PC-3 (cell line): ENCODE measurements at regions not wholly inside any gene's neighbourhood (a gene's known extent, or its start where the extent isn't known, plus 50 kb on each side); places are given as distances from the start of the nearest gene placed in this dataset.
A peak's percentile ranks its signal among the peaks of the same experiment; 100 is the strongest.

ENCODE experiments used
- ATAC-seq: fragments of 200-7000 bp; cut with Tn5 transposase; 2 replicates; pipeline ENCODE4 v1.9.1; 2020; ENCODE audit warnings: mild to moderate bottlenecking, moderate library complexity
- BruUV-seq: library from RNA; stranded (reverse); fragments of 400-500 nt; replicated peaks from 2 replicates; lab custom pipeline; 2021; lab: Mats Ljungman, UMichigan
- CTCF ChIA-PET: fragments of 300-600 bp; sonication (Branson Sonifier 250); formaldehyde crosslinking; loops from one replicate; lab custom pipeline; 2022; ENCODE audit warnings: antibody characterized with exemption; lab: Charles Lee
- POLR2A ChIA-PET: fragments of 300-600 bp; sonication (Branson Sonifier 250); formaldehyde crosslinking; loops from one replicate; lab custom pipeline; 2022; ENCODE audit warnings: antibody characterized with exemption; ENCODE audit not compliant: unreplicated experiment; lab: Charles Lee
- DNase-seq: peaks from one replicate; pipeline ENCODE4 v3.0.0-alpha.2; 2015
- H2AFZ ChIP-seq: fragments of 300-600 bp; sonication (generic); 2 replicates; pipeline ENCODE4 v1.6.0; 2016; ENCODE audit warnings: antibody characterized with exemption, low read length
- H3F3A ChIP-seq: fragments of 300-600 bp; sonication (generic); one replicate; pipeline ENCODE4 v1.6.0; 2017; ENCODE audit warnings: antibody characterized with exemption, low read length, control low read depth, mild to moderate bottlenecking; ENCODE audit not compliant: unreplicated experiment
- H3K27ac ChIP-seq: fragments of 300-600 bp; sonication (generic); 2 replicates; pipeline ENCODE4 v1.5.1; 2016; ENCODE audit warnings: mild to moderate bottlenecking, low read length
- H3K27me3 ChIP-seq: fragments of 300-600 bp; sonication (generic); 2 replicates; pipeline ENCODE4 v1.6.1; 2016; ENCODE audit warnings: low read length, mixed read lengths
- H3K36me3 ChIP-seq: fragments of 300-600 bp; sonication (generic); 2 replicates; pipeline ENCODE4 v1.6.1; 2016; ENCODE audit warnings: low read depth, mixed run types, low read length, mixed read lengths
- H3K4me1 ChIP-seq: fragments of 300-600 bp; sonication (generic); 2 replicates; pipeline ENCODE4 v1.5.1; 2016; ENCODE audit warnings: low read length; ENCODE audit not compliant: insufficient read depth
- H3K4me2 ChIP-seq: fragments of 300-600 bp; sonication (generic); 2 replicates; pipeline ENCODE4 v1.6.0; 2016; ENCODE audit warnings: low read length
- H3K4me3 ChIP-seq: fragments of 300-600 bp; sonication (generic); 2 replicates; pipeline ENCODE4 v1.5.1; 2016; ENCODE audit warnings: mild to moderate bottlenecking, low read length, mixed read lengths
- H3K79me2 ChIP-seq: fragments of 300-600 bp; sonication (generic); 2 replicates; pipeline ENCODE4 v1.6.1; 2017; ENCODE audit warnings: low read length, mixed read lengths
- H3K9ac ChIP-seq: fragments of 300-600 bp; sonication (generic); 2 replicates; pipeline ENCODE4 v1.6.0; 2016; ENCODE audit warnings: mild to moderate bottlenecking, low read length
- H3K9me2 ChIP-seq: fragments of 300-600 bp; sonication (generic); replicated peaks from 2 replicates; pipeline ENCODE4 v1.6.1; 2016; ENCODE audit warnings: mixed run types, low read length, mixed read lengths
- H3K9me3 ChIP-seq: fragments of 300-600 bp; sonication (generic); 2 replicates; pipeline ENCODE4 v1.6.1; 2016; ENCODE audit warnings: low read length, mixed read lengths
- H4K20me1 ChIP-seq: fragments of 300-600 bp; sonication (generic); 2 replicates; pipeline ENCODE4 v1.6.1; 2016; ENCODE audit warnings: low read length, mixed read lengths
- EZH2 ChIP-seq: fragments of 300-600 bp; sonication (generic); IDR thresholded peaks from one replicate; pipeline ENCODE4 v1.6.1; 2017; ENCODE audit warnings: antibody characterized with exemption, mild to moderate bottlenecking, low read length; ENCODE audit not compliant: unreplicated experiment
- EZH2phosphoT487 ChIP-seq: fragments of 300-600 bp; sonication (generic); IDR thresholded peaks from 2 replicates; pipeline ENCODE4 v1.6.1; 2018; ENCODE audit warnings: mild to moderate bottlenecking, antibody characterized with exemption, low read length, borderline replicate concordance
- intact Hi-C: fragments of 100-400 bp; cut with micrococcal nuclease; formaldehyde crosslinking; loops from 2 replicates; pipeline ENCODE4 v1.9.0; 2023
- TF ChIP-seq, protein P1 (sequence below): fragments of 300-600 bp; sonication (generic); conservative IDR thresholded peaks from 2 replicates; pipeline ENCODE4 v1.5.1; 2017; ENCODE audit warnings: antibody characterized with exemption, low read depth, mild to moderate bottlenecking, low read length

DNA sequence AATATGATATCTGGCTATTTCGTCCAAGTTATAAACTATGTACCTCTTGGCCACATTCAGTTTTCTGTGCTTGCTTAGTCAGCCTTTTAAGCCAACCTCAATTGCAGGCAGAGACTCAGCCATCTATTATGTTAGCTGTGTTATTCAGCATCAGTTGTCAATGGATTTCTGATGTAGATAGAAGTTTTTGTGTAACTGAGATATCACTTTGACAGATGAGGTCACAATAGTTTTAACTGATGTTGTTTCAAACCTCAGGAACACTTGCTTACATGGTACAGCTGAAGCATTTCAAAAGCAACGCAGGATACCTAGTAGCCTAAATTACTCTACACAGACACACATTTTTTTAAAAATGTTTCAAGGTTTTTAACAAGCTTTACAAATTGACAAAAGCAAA, 1478.0 kb downstream of the NCAM2 start:
- no peak for TF ChIP-seq EZH2
- TF ChIP-seq, protein P1, sequence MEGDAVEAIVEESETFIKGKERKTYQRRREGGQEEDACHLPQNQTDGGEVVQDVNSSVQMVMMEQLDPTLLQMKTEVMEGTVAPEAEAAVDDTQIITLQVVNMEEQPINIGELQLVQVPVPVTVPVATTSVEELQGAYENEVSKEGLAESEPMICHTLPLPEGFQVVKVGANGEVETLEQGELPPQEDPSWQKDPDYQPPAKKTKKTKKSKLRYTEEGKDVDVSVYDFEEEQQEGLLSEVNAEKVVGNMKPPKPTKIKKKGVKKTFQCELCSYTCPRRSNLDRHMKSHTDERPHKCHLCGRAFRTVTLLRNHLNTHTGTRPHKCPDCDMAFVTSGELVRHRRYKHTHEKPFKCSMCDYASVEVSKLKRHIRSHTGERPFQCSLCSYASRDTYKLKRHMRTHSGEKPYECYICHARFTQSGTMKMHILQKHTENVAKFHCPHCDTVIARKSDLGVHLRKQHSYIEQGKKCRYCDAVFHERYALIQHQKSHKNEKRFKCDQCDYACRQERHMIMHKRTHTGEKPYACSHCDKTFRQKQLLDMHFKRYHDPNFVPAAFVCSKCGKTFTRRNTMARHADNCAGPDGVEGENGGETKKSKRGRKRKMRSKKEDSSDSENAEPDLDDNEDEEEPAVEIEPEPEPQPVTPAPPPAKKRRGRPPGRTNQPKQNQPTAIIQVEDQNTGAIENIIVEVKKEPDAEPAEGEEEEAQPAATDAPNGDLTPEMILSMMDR = no peak
- no peak for TF ChIP-seq EZH2phosphoT487
- CTCF ChIA-PET = no interaction called here

DNA sequence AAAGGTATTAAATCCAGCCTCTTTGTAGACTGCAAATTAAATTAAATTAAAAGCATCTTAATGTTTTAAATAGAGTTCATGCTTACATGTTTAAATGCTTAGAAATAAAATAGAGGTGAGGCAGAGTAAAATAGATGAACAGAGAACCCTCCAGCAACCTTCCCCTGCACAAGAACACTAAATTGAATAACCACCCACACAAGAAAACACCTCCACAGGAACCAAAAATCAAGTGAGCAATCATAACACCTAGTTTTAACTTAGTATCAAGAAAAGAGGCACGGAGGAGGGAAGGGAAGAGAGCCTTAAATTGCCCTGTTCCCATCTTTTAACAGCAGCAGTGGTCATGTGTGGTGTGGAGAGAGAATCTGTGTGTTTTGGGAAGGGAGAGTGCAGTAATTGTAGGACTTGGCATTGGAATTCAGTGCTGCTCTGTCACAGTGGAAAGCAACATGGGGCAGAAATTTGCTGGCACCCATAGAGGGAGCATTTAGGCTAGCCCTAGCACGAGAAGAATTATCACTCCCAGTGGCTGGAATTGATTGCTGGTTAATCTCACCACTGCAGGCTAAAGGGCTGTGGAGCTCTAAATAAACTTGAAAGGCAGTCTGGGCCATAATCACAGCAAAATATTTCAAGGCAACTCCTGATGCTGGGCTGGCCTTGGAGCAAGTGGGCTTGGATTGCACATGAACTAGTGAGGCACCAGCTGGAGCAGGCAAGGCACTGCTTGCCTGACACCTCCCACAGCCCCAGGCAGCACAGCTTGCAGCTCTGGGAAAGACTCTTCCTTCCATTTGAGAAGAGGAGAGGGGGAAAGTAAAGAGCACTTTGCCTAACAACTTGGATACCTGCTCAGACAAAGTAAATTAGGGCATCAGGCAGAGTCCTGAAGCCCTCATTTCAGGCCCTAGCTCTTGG, 1478.8 kb downstream of the NCAM2 start:
- Histone ChIP-seq H3K9ac (no peak overlapping the region), H3K4me3 (no peak overlapping the region), H3K36me3 (no peaks in the 10 kb centered on the region), H3K4me2 (no peak overlapping the region), H4K20me1 (no peaks in the 10 kb centered on the region), H3K27me3 (no peaks in the 10 kb centered on the region), H3K9me3 (peaks cover 8% of the 10 kb centered on the region; the same call in 1 of the 2 replicates), H3F3A (no peaks in the 10 kb centered on the region), H3K4me1 (no peaks in the 10 kb centered on the region), H3K79me2 (no peaks in the 10 kb centered on the region), H2AFZ (no peak overlapping the region), H3K27ac (no peak overlapping the region), H3K9me2 (no peaks in the 10 kb centered on the region)
- ATAC-seq (no peak), DNase-seq (no peak)
- intact Hi-C loops = no loop called here
- ChIA-PET POLR2A (no interaction called here), CTCF (no interaction called here)
- no TSS peak for BruUV-seq
- TF ChIP-seq EZH2 = no peak
- TF ChIP-seq EZH2phosphoT487 = no peak
- TF ChIP-seq, protein P1 = no peak

More for the DNA sequence above, 1478.0 kb downstream of the NCAM2 start:
- no peak for DNase-seq
- Histone ChIP-seq H3F3A (no peaks in the 10 kb centered on the region), H3K79me2 (no peaks in the 10 kb centered on the region), H3K36me3 (no peaks in the 10 kb centered on the region), H3K27me3 (no peaks in the 10 kb centered on the region), H3K4me1 (no peaks in the 10 kb centered on the region), H3K4me2 (no peak overlapping the region), H2AFZ (no peak overlapping the region), H4K20me1 (no peaks in the 10 kb centered on the region), H3K27ac (no peak overlapping the region), H3K9ac (no peak overlapping the region), H3K9me3 (peaks cover 8% of the 10 kb centered on the region; the same call in 1 of the 2 replicates), H3K9me2 (no peaks in the 10 kb centered on the region), H3K4me3 (no peak overlapping the region)
- ATAC-seq = no peak
- no TSS peak for BruUV-seq
- intact Hi-C loops = no loop called here
- POLR2A ChIA-PET = no interaction called here

GRCh38 chr21:22490049-22490448, 1491.8 kb downstream of the NCAM2 start:
- TF ChIP-seq, protein P1 = no peak
- no peak for TF ChIP-seq EZH2
- TF ChIP-seq EZH2phosphoT487 = no peak
- Histone ChIP-seq H3K9me3 (no peaks in the 10 kb centered on the region), H3K27ac (no peak overlapping the region), H3K79me2 (no peaks in the 10 kb centered on the region), H2AFZ (no peak overlapping the region), H3K4me1 (peaks cover 4% of the 10 kb centered on the region; the same call in 1 of the 2 replicates), H3K9ac (no peak overlapping the region), H3K27me3 (no peaks in the 10 kb centered on the region), H3K4me3 (no peak overlapping the region), H3K36me3 (no peaks in the 10 kb centered on the region), H3F3A (no peaks in the 10 kb centered on the region), H3K4me2 (no peak overlapping the region), H3K9me2 (no peaks in the 10 kb centered on the region), H4K20me1 (no peaks in the 10 kb centered on the region)
- DNase-seq (peak; percentile 52), ATAC-seq (peak; percentile 97)
- intact Hi-C loops = loop anchor here (2.0 kb wide), 1 partner anchor 47 kb away; no protein-coding TSS in a partner anchor
- ChIA-PET CTCF (no interaction called here), POLR2A (no interaction called here)
- BruUV-seq = no TSS peak
